Right lobe of liver (tissue), 6 donors: ENCODE measurements at regions not wholly inside any gene's neighbourhood (a gene's known extent, or its start where the extent isn't known, plus 50 kb on each side); places are given as distances from the start of the nearest gene placed in this dataset.

ENCODE experiments used
- ATAC-seq, 4 donors: fragments of 200-7000 bp; cut with Tn5 transposase; one replicate each; pipeline ENCODE4 v1.9.1; 2020; ENCODE audit warnings: mild to moderate bottlenecking in 4 of 4, moderate library complexity in 4 of 4
- DNase-seq, 3 donors: peaks; one replicate each; pipeline ENCODE4 v3.0.0-alpha.2; 2020
- H3K27ac ChIP-seq, 3 donors: fragments of 200-600 bp; one replicate each; pipeline ENCODE4 v1.8.0; 2022
- H3K27me3 ChIP-seq, 2 donors: fragments of 200-600 bp; one replicate each; pipeline ENCODE4 v1.8.0; 2022
- H3K36me3 ChIP-seq, 4 donors: fragments of 200-600 bp; sonication (generic) in 1 of 4; one replicate each; pipeline versions ENCODE4 v1.5.1 to v1.8.0; 2017 to 2022; ENCODE audit warnings: control low read depth in 1 of 4
- H3K4me1 ChIP-seq, 4 donors: fragments of 200-600 bp; sonication (generic) in 1 of 4; one replicate each; pipeline versions ENCODE4 v1.5.1 to v1.8.0; 2017 to 2022; ENCODE audit warnings: control low read depth in 1 of 4
- H3K4me3 ChIP-seq, 3 donors: fragments of 200-600 bp; one replicate each; pipeline ENCODE4 v1.8.0; 2022
- H3K9me3 ChIP-seq, 4 donors: fragments of 200-600 bp; sonication (generic) in 1 of 4; one replicate each; pipeline versions ENCODE4 v1.5.1 to v1.8.0; 2017 to 2022; ENCODE audit warnings: control low read depth in 1 of 4
- POLR2A ChIP-seq: fragments of 450-650 bp; IDR thresholded peaks from one replicate; pipeline ENCODE4 v1.6.1; 2017; ENCODE audit warnings: antibody characterized with exemption, mild to moderate bottlenecking
- WGBS: methylation state at CpG from one replicate; pipeline ENCODE4 v1.1.6; 2018; ENCODE audit warnings: low coverage, low lambda C conversion rate; ENCODE audit not compliant: insufficient coverage; ENCODE audit errors: missing lambda C conversion rate; 5-methylcytosine and 5-hydroxymethylcytosine counted together
- intact Hi-C, 2 donors: fragments of 100-400 bp; cut with DNase I; formaldehyde crosslinking; loops; one replicate each; pipeline versions ENCODE4 v1.11.2 to v1.14.1; 2022
- TF ChIP-seq, protein P1 (sequence below), 4 donors: fragments of 200-600 bp in 3 of 4; fragments of 450-650 bp in 1 of 4; IDR thresholded peaks; one replicate each; pipeline versions ENCODE4 v1.5.1 to v1.8.0; 2016 to 2022; ENCODE audit warnings: antibody characterized with exemption in 4 of 4, mild to moderate bottlenecking in 2 of 4
- donor health status: DM: no; HTN: yes; CAD: no.
- donor health status: DM: no; HTN: no; CAD: no.
- donor health status: DM: no; HTN: no; CAD: no.
- donor health status: DM: no; HTN: yes; CAD: no.
- donor health status: DM: no; HTN: yes; CAD: no.

DNA sequence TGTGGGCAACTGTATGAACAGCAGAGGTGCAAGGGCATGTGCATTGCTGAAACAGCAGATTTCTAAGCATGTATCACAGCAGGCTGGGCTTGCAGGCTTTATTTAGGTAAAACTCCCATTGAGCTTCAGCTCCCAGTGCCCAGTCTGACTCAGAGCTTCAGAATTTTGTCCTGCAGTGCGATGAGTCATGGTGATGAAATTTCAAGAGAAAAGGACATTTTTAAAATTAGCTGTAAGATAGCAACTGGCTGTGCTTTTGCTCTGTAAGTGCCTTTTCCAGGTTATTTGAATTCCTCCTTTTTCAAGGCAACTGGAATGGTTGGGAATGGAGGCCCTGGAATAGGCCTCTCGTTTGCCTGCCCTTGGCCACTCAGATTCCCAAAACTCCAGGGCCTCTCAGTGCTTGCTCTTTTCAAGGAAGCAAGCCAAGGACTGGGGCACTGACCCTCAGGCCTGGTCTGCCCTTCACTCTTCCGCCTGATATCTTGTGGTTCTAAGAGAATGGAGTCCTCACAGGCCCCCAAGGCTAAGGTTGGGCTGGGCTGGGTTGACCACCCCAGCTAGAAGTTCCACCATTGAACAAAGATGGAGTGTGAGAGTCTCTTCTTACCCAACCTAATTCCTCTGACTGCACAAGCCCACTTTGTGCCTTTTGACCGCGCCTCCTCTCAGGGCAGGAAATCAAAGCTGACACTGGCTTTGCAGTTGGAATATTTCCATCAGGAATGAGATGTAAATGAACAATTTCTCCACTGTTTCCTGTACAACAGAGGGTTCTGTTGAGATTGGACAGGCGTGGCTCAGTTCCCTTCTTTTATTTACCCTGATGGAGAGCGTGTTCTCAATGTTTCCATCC, 59.5 kb upstream of the PRSS23 start:
- Histone ChIP-seq H3K4me1 (peaks cover 0 to 13% (median 0%) of the 10 kb centered on the region in 4 donors), H3K36me3 (no peaks in the 10 kb centered on the region), H3K9me3 (no peaks in the 10 kb centered on the region), H3K4me3 (no peak overlapping the region), H3K27ac (peak overlapping the region; percentile 41 to 83 (median 62)), H3K27me3 (no peaks in the 10 kb centered on the region)
- peak in 1 of 3 donors; percentile 39 for DNase-seq
- intact Hi-C loops, result no loop called here
- peak; percentile 47 to 77 (median 70) for ATAC-seq
- WGBS, result 51% methylated on average over 4 of the region's 7 CpGs
- TF ChIP-seq, protein P1, sequence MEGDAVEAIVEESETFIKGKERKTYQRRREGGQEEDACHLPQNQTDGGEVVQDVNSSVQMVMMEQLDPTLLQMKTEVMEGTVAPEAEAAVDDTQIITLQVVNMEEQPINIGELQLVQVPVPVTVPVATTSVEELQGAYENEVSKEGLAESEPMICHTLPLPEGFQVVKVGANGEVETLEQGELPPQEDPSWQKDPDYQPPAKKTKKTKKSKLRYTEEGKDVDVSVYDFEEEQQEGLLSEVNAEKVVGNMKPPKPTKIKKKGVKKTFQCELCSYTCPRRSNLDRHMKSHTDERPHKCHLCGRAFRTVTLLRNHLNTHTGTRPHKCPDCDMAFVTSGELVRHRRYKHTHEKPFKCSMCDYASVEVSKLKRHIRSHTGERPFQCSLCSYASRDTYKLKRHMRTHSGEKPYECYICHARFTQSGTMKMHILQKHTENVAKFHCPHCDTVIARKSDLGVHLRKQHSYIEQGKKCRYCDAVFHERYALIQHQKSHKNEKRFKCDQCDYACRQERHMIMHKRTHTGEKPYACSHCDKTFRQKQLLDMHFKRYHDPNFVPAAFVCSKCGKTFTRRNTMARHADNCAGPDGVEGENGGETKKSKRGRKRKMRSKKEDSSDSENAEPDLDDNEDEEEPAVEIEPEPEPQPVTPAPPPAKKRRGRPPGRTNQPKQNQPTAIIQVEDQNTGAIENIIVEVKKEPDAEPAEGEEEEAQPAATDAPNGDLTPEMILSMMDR (IDR thresholded peaks at IDR 0.05), result no peak
- TF ChIP-seq POLR2A, result no peak

DNA sequence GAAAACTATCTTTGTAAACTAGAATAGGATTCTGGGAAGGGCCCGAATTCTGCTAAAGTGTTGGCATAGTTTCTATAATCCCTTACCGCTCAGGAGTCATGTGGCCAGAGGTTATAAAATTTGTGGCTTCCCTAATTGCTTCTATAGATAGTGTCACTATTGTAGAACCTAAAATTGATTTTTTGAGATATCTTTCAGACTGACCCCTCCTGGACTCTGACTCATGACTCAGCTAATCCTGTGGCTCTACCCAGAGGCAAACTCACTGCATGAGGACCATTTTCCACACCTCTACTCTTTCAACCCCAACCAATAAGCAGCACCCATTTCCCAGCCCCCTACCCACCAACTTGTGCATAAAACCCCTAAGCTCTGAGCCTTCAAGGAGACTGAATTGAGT, 61.8 kb upstream of the PRSS23 start:
- DNase-seq, result no peak
- no peak overlapping the region for H3K4me3 ChIP-seq
- TF ChIP-seq, protein P1 (IDR thresholded peaks at IDR 0.05), result no peak
- TF ChIP-seq POLR2A, result no peak
- ATAC-seq, result peak in 3 of 4 donors; percentile 31 to 60 (median 44)
- H3K36me3 ChIP-seq, result no peaks in the 10 kb centered on the region
- no peak overlapping the region for H3K27ac ChIP-seq
- 78% methylated on average over 2 of the region's 2 CpGs for WGBS
- peaks cover 0 to 13% (median 0%) of the 10 kb centered on the region in 4 donors for H3K4me1 ChIP-seq
- no peaks in the 10 kb centered on the region for H3K27me3 ChIP-seq
- intact Hi-C loops, result no loop called here
- no peaks in the 10 kb centered on the region for H3K9me3 ChIP-seq

DNA sequence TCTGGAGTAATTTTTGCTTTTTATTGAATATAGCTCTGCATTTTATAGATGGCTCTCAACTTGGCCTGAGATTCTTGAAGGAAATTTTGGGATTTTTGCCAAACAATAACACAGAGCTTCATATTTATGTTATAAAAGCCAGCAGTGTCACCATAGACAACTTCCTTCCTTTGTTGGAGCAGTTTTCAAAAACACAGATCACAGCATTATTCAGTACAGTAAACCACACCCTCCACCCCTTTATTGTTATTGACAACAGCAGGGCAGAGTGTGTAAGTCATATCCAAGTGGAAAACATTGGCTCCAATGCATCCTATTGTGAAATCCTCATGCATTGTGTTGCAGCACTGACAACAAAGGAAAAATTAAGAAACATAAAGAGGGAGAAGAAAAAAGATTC, 62.6 kb upstream of the PRSS23 start:
- Histone ChIP-seq H3K4me3 (no peak overlapping the region), H3K27me3 (no peaks in the 10 kb centered on the region), H3K27ac (no peak overlapping the region), H3K36me3 (no peaks in the 10 kb centered on the region), H3K4me1 (peaks cover 0 to 13% (median 0%) of the 10 kb centered on the region in 4 donors), H3K9me3 (no peaks in the 10 kb centered on the region)
- intact Hi-C loops, result no loop called here
- DNase-seq (no peak), ATAC-seq (peak; percentile 10 to 65 (median 33))
- no peak for TF ChIP-seq POLR2A
- TF ChIP-seq, protein P1 (IDR thresholded peaks at IDR 0.05), result no peak

DNA sequence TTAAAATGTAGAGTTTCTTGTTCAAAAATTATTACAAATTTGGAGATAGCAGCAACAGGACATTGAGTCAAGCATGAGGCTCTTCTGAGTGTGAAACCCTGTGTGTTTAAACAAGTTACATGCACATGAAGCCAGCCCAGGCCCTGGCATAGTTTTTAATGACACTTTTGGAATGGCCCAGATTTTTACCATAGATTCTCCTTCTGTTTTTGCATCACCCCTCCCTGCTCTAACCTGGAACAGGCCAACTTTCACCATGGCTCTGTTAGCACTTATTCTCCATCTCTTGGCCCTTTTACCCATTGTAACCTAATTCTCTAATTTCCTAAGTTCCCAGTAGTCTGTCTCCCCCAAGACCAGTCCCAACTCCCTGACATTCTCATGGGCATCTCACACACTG, 63.1 kb upstream of the PRSS23 start:
- Histone ChIP-seq H3K4me3 (no peak overlapping the region), H3K36me3 (no peaks in the 10 kb centered on the region), H3K4me1 (peaks cover 0 to 13% (median 0%) of the 10 kb centered on the region in 4 donors), H3K9me3 (no peaks in the 10 kb centered on the region), H3K27me3 (no peaks in the 10 kb centered on the region), H3K27ac (no peak overlapping the region)
- DNase-seq (no peak), ATAC-seq (no peak)
- TF ChIP-seq POLR2A, result no peak
- TF ChIP-seq, protein P1 (IDR thresholded peaks at IDR 0.05), result no peak
- intact Hi-C loops, result no loop called here
